Right lobe of liver (tissue), 6 donors: ENCODE measurements at regions not wholly inside any gene's neighbourhood (a gene's known extent, or its start where the extent isn't known, plus 50 kb on each side); places are given as distances from the start of the nearest gene placed in this dataset.
"Not testable (repeated sequence)": the region's sequence is repeated elsewhere in the genome, so short reads cannot be mapped to it uniquely, and the experiment has no call there.

ENCODE experiments used
- ATAC-seq, 4 donors: fragments of 200-7000 bp; cut with Tn5 transposase; one replicate each; pipeline ENCODE4 v1.9.1; 2020; ENCODE audit warnings: mild to moderate bottlenecking in 4 of 4, moderate library complexity in 4 of 4
- DNase-seq, 3 donors: peaks; one replicate each; pipeline ENCODE4 v3.0.0-alpha.2; 2020
- H3K27ac ChIP-seq, 3 donors: fragments of 200-600 bp; one replicate each; pipeline ENCODE4 v1.8.0; 2022
- H3K27me3 ChIP-seq, 2 donors: fragments of 200-600 bp; one replicate each; pipeline ENCODE4 v1.8.0; 2022
- H3K36me3 ChIP-seq, 4 donors: fragments of 200-600 bp; sonication (generic) in 1 of 4; one replicate each; pipeline versions ENCODE4 v1.5.1 to v1.8.0; 2017 to 2022; ENCODE audit warnings: control low read depth in 1 of 4
- H3K4me1 ChIP-seq, 4 donors: fragments of 200-600 bp; sonication (generic) in 1 of 4; one replicate each; pipeline versions ENCODE4 v1.5.1 to v1.8.0; 2017 to 2022; ENCODE audit warnings: control low read depth in 1 of 4
- H3K4me3 ChIP-seq, 3 donors: fragments of 200-600 bp; one replicate each; pipeline ENCODE4 v1.8.0; 2022
- H3K9me3 ChIP-seq, 4 donors: fragments of 200-600 bp; sonication (generic) in 1 of 4; one replicate each; pipeline versions ENCODE4 v1.5.1 to v1.8.0; 2017 to 2022; ENCODE audit warnings: control low read depth in 1 of 4
- CTCF ChIP-seq, 4 donors: fragments of 200-600 bp in 3 of 4; fragments of 450-650 bp in 1 of 4; IDR thresholded peaks; one replicate each; pipeline versions ENCODE4 v1.5.1 to v1.8.0; 2016 to 2022; ENCODE audit warnings: antibody characterized with exemption in 4 of 4, mild to moderate bottlenecking in 2 of 4
- POLR2A ChIP-seq: fragments of 450-650 bp; IDR thresholded peaks from one replicate; pipeline ENCODE4 v1.6.1; 2017; ENCODE audit warnings: antibody characterized with exemption, mild to moderate bottlenecking
- WGBS: methylation state at CpG from one replicate; pipeline ENCODE4 v1.1.6; 2018; ENCODE audit warnings: low coverage, low lambda C conversion rate; ENCODE audit not compliant: insufficient coverage; ENCODE audit errors: missing lambda C conversion rate; 5-methylcytosine and 5-hydroxymethylcytosine counted together
- intact Hi-C, 2 donors: fragments of 100-400 bp; cut with DNase I; formaldehyde crosslinking; loops; one replicate each; pipeline versions ENCODE4 v1.11.2 to v1.14.1; 2022
- donor health status: DM: no; HTN: yes; CAD: no.
- donor health status: DM: no; HTN: no; CAD: no.
- donor health status: DM: no; HTN: no; CAD: no.
- donor health status: DM: no; HTN: yes; CAD: no.
- donor health status: DM: no; HTN: yes; CAD: no.

- WGBS, result 74% methylated on average over 5 of the region's 5 CpGs
- TF ChIP-seq CTCF (IDR thresholded peaks at IDR 0.05) (no peak), POLR2A (no peak)
- no peak for DNase-seq
- Histone ChIP-seq H3K9me3 (no peaks in the 10 kb centered on the region), H3K4me1 (no peaks in the 10 kb centered on the region), H3K27me3 (no peaks in the 10 kb centered on the region), H3K4me3 (no peak overlapping the region), H3K36me3 (no peaks in the 10 kb centered on the region), H3K27ac (no peak overlapping the region)
- ATAC-seq, result peak in 2 of 4 donors; percentile 33 to 53
- intact Hi-C loops, result no loop called here
Observed at GRCh38 chr12:89194683-89195082, 157.6 kb downstream of the DUSP6 start.

GRCh38 chr12:89192429-89192828 lies 159.9 kb downstream of the DUSP6 start:
- peak in 1 of 4 donors; percentile 30 for ATAC-seq
- H3K27me3 ChIP-seq, result no peaks in the 10 kb centered on the region
- intact Hi-C loops, result no loop called here
- H3K9me3 ChIP-seq, result no peaks in the 10 kb centered on the region
- DNase-seq, result no peak
- H3K27ac ChIP-seq, result no peak overlapping the region
- H3K36me3 ChIP-seq, result no peaks in the 10 kb centered on the region
- no peak overlapping the region for H3K4me3 ChIP-seq
- 93% methylated on average over 3 of the region's 3 CpGs for WGBS
- no peak for TF ChIP-seq CTCF (IDR thresholded peaks at IDR 0.05)
- TF ChIP-seq POLR2A, result no peak
- no peaks in the 10 kb centered on the region for H3K4me1 ChIP-seq

GRCh38 chr12:89191597-89191996 lies 160.7 kb downstream of the DUSP6 start:
- DNase-seq, ATAC-seq, H3K27me3 ChIP-seq, H3K4me3 ChIP-seq, intact Hi-C loops, H3K9me3 ChIP-seq, H3K4me1 ChIP-seq, H3K36me3 ChIP-seq, H3K27ac ChIP-seq: not testable (repeated sequence)

GRCh38 chr12:89189448-89189847 lies 162.9 kb downstream of the DUSP6 start:
- Histone ChIP-seq H3K4me1 (no peaks in the 10 kb centered on the region), H3K27ac (no peak overlapping the region), H3K4me3 (no peak overlapping the region), H3K27me3 (no peaks in the 10 kb centered on the region), H3K9me3 (no peaks in the 10 kb centered on the region), H3K36me3 (no peaks in the 10 kb centered on the region)
- intact Hi-C loops, result no loop called here
- ATAC-seq (no peak), DNase-seq (no peak)
- WGBS, result 69% methylated on average over 1 of the region's 1 CpG
- no peak for TF ChIP-seq CTCF (IDR thresholded peaks at IDR 0.05)
- TF ChIP-seq POLR2A, result no peak

- no peaks in the 10 kb centered on the region for H3K9me3 ChIP-seq
- DNase-seq, result no peak
- peak in 2 of 4 donors; percentile 25 to 52 for ATAC-seq
- H3K4me3 ChIP-seq, result no peak overlapping the region
- no peaks in the 10 kb centered on the region for H3K36me3 ChIP-seq
- H3K4me1 ChIP-seq, result no peaks in the 10 kb centered on the region
- intact Hi-C loops, result no loop called here
- no peak overlapping the region for H3K27ac ChIP-seq
- TF ChIP-seq POLR2A, result no peak
- TF ChIP-seq CTCF (IDR thresholded peaks at IDR 0.05), result no peak
- no peaks in the 10 kb centered on the region for H3K27me3 ChIP-seq
Observed at GRCh38 chr12:89187507-89187906, 164.8 kb downstream of the DUSP6 start.
